NOMO-1 (cell line): ENCODE measurements at regions not wholly inside any gene's neighbourhood (a gene's known extent, or its start where the extent isn't known, plus 50 kb on each side); places are given as distances from the start of the nearest gene placed in this dataset.
A peak's percentile ranks its signal among the peaks of the same experiment; 100 is the strongest.
"Not testable (repeated sequence)": the region's sequence is repeated elsewhere in the genome, so short reads cannot be mapped to it uniquely, and the experiment has no call there.

Experiments used
- DNase-seq, 2 experiments: peaks; one replicate each; lab custom pipeline; 2025; ENCODE audit not compliant: unreplicated experiment in 2 of 2; lab: John Stamatoyannopoulos, UW

GRCh38 chr17:54324813-54325212, 502.1 kb downstream of the KIF2B start:
- peak; percentile 36 to 59 for DNase-seq

GRCh38 chr17:54339731-54340130, 517.0 kb downstream of the KIF2B start:
- no peak for DNase-seq

- DNase-seq, result no peak
Observed at GRCh38 chr17:54347495-54347894, 524.8 kb downstream of the KIF2B start.

GRCh38 chr17:54348234-54348633, 525.5 kb downstream of the KIF2B start:
- DNase-seq, result no peak

- DNase-seq, result no peak
Observed at GRCh38 chr17:54353789-54354525, 531.2 kb downstream of the KIF2B start.

GRCh38 chr17:54361073-54361472, 538.3 kb downstream of the KIF2B start:
- not testable (repeated sequence) for DNase-seq

- DNase-seq, result no peak
Observed at GRCh38 chr17:54368906-54369305, 531.7 kb upstream of the TOM1L1 start.

GRCh38 chr17:54372069-54372749, 528.4 kb upstream of the TOM1L1 start:
- DNase-seq, result no peak

- no peak for DNase-seq
Observed at GRCh38 chr17:54373970-54374369, 526.7 kb upstream of the TOM1L1 start.

- DNase-seq, result not testable (repeated sequence)
Observed at GRCh38 chr17:54376409-54376808, 524.2 kb upstream of the TOM1L1 start.

- DNase-seq, result no peak
Observed at GRCh38 chr17:54381482-54381881, 519.2 kb upstream of the TOM1L1 start.

GRCh38 chr17:54404259-54404658, 496.4 kb upstream of the TOM1L1 start:
- no peak for DNase-seq

GRCh38 chr17:54405826-54406225, 494.8 kb upstream of the TOM1L1 start:
- DNase-seq, result peak in 1 of 2 experiments; percentile 13

- DNase-seq, result no peak
Observed at GRCh38 chr17:54408731-54409130, 491.9 kb upstream of the TOM1L1 start.

GRCh38 chr17:54418467-54418866, 482.2 kb upstream of the TOM1L1 start:
- no peak for DNase-seq

GRCh38 chr17:54425671-54426070, 475.0 kb upstream of the TOM1L1 start:
- DNase-seq, result no peak

- peak in 1 of 2 experiments; percentile 36 for DNase-seq
Observed at GRCh38 chr17:54426296-54426886, 474.3 kb upstream of the TOM1L1 start.

- DNase-seq, result no peak
Observed at GRCh38 chr17:54435966-54436365, 464.7 kb upstream of the TOM1L1 start.

GRCh38 chr17:54439816-54440215, 460.8 kb upstream of the TOM1L1 start:
- no peak for DNase-seq

- no peak for DNase-seq
Observed at GRCh38 chr17:54451051-54451450, 449.6 kb upstream of the TOM1L1 start.

GRCh38 chr17:54452666-54453348, 447.8 kb upstream of the TOM1L1 start:
- DNase-seq, result no peak
